Neural progenitor cell (in vitro differentiated cells): ENCODE measurements at regions not wholly inside any gene's neighbourhood (a gene's known extent, or its start where the extent isn't known, plus 50 kb on each side); places are given as distances from the start of the nearest gene placed in this dataset.

Experiments used
- DNase-seq: peaks from one replicate; pipeline ENCODE4 v3.0.0-alpha.2; 2016; ENCODE audit warnings: low spot score
- H2AFZ ChIP-seq: fragments of 200-600 bp; sonication (generic); replicated peaks from 2 replicates; pipeline ENCODE4 v1.6.1; 2016; ENCODE audit warnings: antibody characterized with exemption
- H3F3A ChIP-seq: fragments of 200-600 bp; sonication (generic); 2 replicates; pipeline ENCODE4 v1.6.1; 2016; ENCODE audit warnings: antibody characterized with exemption, low read depth
- H3K27ac ChIP-seq: fragments of 200-600 bp; sonication (generic); 2 replicates; pipeline ENCODE4 v1.5.1; 2016; ENCODE audit warnings: mild to moderate bottlenecking
- H3K27me3 ChIP-seq: fragments of 200-600 bp; sonication (generic); 2 replicates; pipeline ENCODE4 v1.6.1; 2016; ENCODE audit warnings: mild to moderate bottlenecking, moderate library complexity
- H3K36me3 ChIP-seq: fragments of 200-600 bp; sonication (generic); 2 replicates; pipeline ENCODE4 v1.5.1; 2016
- H3K4me1 ChIP-seq: fragments of 200-600 bp; sonication (generic); 2 replicates; pipeline ENCODE4 v1.6.1; 2016; ENCODE audit warnings: mixed run types
- H3K4me2 ChIP-seq: fragments of 200-600 bp; sonication (generic); 2 replicates; pipeline ENCODE4 v1.6.1; 2016
- H3K4me3 ChIP-seq: fragments of 200-600 bp; sonication (generic); 2 replicates; pipeline ENCODE4 v1.5.1; 2016
- H3K79me2 ChIP-seq: fragments of 200-600 bp; sonication (generic); 2 replicates; pipeline ENCODE4 v1.6.1; 2016; ENCODE audit warnings: low read depth
- H3K9ac ChIP-seq: fragments of 200-600 bp; sonication (generic); 2 replicates; pipeline ENCODE4 v1.6.1; 2016
- H3K9me3 ChIP-seq: fragments of 200-600 bp; sonication (generic); 2 replicates; pipeline ENCODE4 v1.5.1; 2016; ENCODE audit warnings: low read depth
- H4K20me1 ChIP-seq: fragments of 200-600 bp; sonication (generic); 2 replicates; pipeline ENCODE4 v1.6.1; 2016; ENCODE audit warnings: low read depth
- H3K27ac Mint-ChIP-seq: 3 replicates; pipeline ENCODE4 v1.8.0; 2021; ENCODE audit warnings: mixed read lengths
- H3K27me3 Mint-ChIP-seq: 2 replicates; pipeline ENCODE4 v1.8.0; 2022; ENCODE audit warnings: low read depth, mild to moderate bottlenecking, inconsistent platforms, moderate library complexity, mixed read lengths; ENCODE audit not compliant: insufficient read depth
- H3K36me3 Mint-ChIP-seq: 3 replicates; pipeline ENCODE4 v1.8.0; 2021; ENCODE audit warnings: mixed read lengths
- H3K4me1 Mint-ChIP-seq: 3 replicates; pipeline ENCODE4 v1.8.0; 2021; ENCODE audit warnings: mixed read lengths
- H3K4me3 Mint-ChIP-seq: 3 replicates; pipeline ENCODE4 v1.8.0; 2021; ENCODE audit warnings: mild to moderate bottlenecking, moderate library complexity, mixed read lengths
- H3K9me3 Mint-ChIP-seq: 3 replicates; pipeline ENCODE4 v1.8.0; 2020; ENCODE audit warnings: mixed read lengths
- CTCF ChIP-seq: fragments of 200-600 bp; sonication (generic); IDR thresholded peaks from 2 replicates; pipeline ENCODE4 v1.5.1; 2017; ENCODE audit warnings: antibody characterized with exemption, mild to moderate bottlenecking
- EZH2 ChIP-seq: fragments of 200-600 bp; sonication (generic); IDR thresholded peaks from 2 replicates; pipeline ENCODE4 v1.6.1; 2017; ENCODE audit warnings: antibody characterized with exemption, mild to moderate bottlenecking, moderate library complexity
- EZH2phosphoT487 ChIP-seq: fragments of 200-600 bp; sonication (generic); IDR thresholded peaks from 2 replicates; pipeline ENCODE4 v1.6.1; 2017; ENCODE audit warnings: antibody characterized with exemption

- Histone ChIP-seq H3K4me3 (no peak overlapping the region), H3K9ac (no peak overlapping the region), H3K36me3 (no peaks in the 10 kb centered on the region), H3K4me1 (peaks cover 20% of the 10 kb centered on the region), H2AFZ (no peak overlapping the region), H3K4me2 (no peak overlapping the region), H3F3A (no peaks in the 10 kb centered on the region), H3K27ac (no peak overlapping the region), H3K79me2 (no peaks in the 10 kb centered on the region), H3K27me3 (no peaks in the 10 kb centered on the region), H3K9me3 (no peaks in the 10 kb centered on the region), H4K20me1 (no peaks in the 10 kb centered on the region)
- no peak overlapping the region for H3K4me3 Mint-ChIP-seq
- no peak for DNase-seq
- H3K27me3 Mint-ChIP-seq: peaks cover 2% of the 10 kb centered on the region
- TF ChIP-seq EZH2phosphoT487 (no peak), EZH2 (no peak), CTCF (no peak)
- no peaks in the 10 kb centered on the region for H3K36me3 Mint-ChIP-seq
- peaks cover 2% of the 10 kb centered on the region for H3K9me3 Mint-ChIP-seq
- H3K4me1 Mint-ChIP-seq: peaks cover 69% of the 10 kb centered on the region
- H3K27ac Mint-ChIP-seq: no peak overlapping the region
These were observed 68.1 kb upstream of the DTNBP1 start for GRCh38 chr6:15730922-15731321.

- no peaks in the 10 kb centered on the region for H3K36me3 ChIP-seq
- no peak overlapping the region for H3K27ac ChIP-seq
- no peaks in the 10 kb centered on the region for H3K36me3 Mint-ChIP-seq
- TF ChIP-seq CTCF: no peak
- no peak for TF ChIP-seq EZH2phosphoT487
- TF ChIP-seq EZH2: no peak
- DNase-seq: no peak
- no peak overlapping the region for H3K9ac ChIP-seq
- peaks cover 2% of the 10 kb centered on the region for H3K27me3 Mint-ChIP-seq
- no peaks in the 10 kb centered on the region for H3K79me2 ChIP-seq
- H3K4me1 ChIP-seq: peaks cover 20% of the 10 kb centered on the region
- H3K27me3 ChIP-seq: no peaks in the 10 kb centered on the region
- no peaks in the 10 kb centered on the region for H3F3A ChIP-seq
- H2AFZ ChIP-seq: no peak overlapping the region
- no peaks in the 10 kb centered on the region for H4K20me1 ChIP-seq
- H3K9me3 ChIP-seq: no peaks in the 10 kb centered on the region
- no peak overlapping the region for H3K4me2 ChIP-seq
- H3K4me3 Mint-ChIP-seq: no peak overlapping the region
- H3K9me3 Mint-ChIP-seq: peaks cover 2% of the 10 kb centered on the region
- peaks cover 65% of the 10 kb centered on the region for H3K4me1 Mint-ChIP-seq
- H3K27ac Mint-ChIP-seq: no peak overlapping the region
- no peak overlapping the region for H3K4me3 ChIP-seq
These were observed 67.6 kb upstream of the DTNBP1 start for GRCh38 chr6:15730442-15730841.

- Mint-ChIP-seq H3K4me3 (no peak overlapping the region), H3K4me1 (peaks cover 13% of the 10 kb centered on the region), H3K27ac (no peak overlapping the region), H3K9me3 (peaks cover 7% of the 10 kb centered on the region), H3K27me3 (peaks cover 2% of the 10 kb centered on the region), H3K36me3 (no peaks in the 10 kb centered on the region)
- no peak for TF ChIP-seq EZH2
- no peak for TF ChIP-seq EZH2phosphoT487
- TF ChIP-seq CTCF: no peak
- peaks cover 14% of the 10 kb centered on the region for H3K4me1 ChIP-seq
- H3K4me2 ChIP-seq: no peak overlapping the region
- no peak overlapping the region for H3K4me3 ChIP-seq
- no peak for DNase-seq
- no peak overlapping the region for H2AFZ ChIP-seq
- H4K20me1 ChIP-seq: no peaks in the 10 kb centered on the region
- H3K27ac ChIP-seq: no peak overlapping the region
- H3F3A ChIP-seq: peaks cover 7% of the 10 kb centered on the region
- H3K79me2 ChIP-seq: no peaks in the 10 kb centered on the region
- H3K36me3 ChIP-seq: no peaks in the 10 kb centered on the region
- H3K9me3 ChIP-seq: no peaks in the 10 kb centered on the region
- H3K27me3 ChIP-seq: no peaks in the 10 kb centered on the region
- H3K9ac ChIP-seq: no peak overlapping the region
These were observed 59.9 kb upstream of the DTNBP1 start for GRCh38 chr6:15722731-15723130.

GRCh38 chr6:15716889-15717288 lies 54.1 kb upstream of the DTNBP1 start:
- DNase-seq: no peak
- no peak overlapping the region for H2AFZ ChIP-seq
- peak overlapping the region; percentile 24 for H3K4me3 Mint-ChIP-seq
- H3K36me3 ChIP-seq: no peaks in the 10 kb centered on the region
- TF ChIP-seq EZH2phosphoT487: no peak
- H3K79me2 ChIP-seq: no peaks in the 10 kb centered on the region
- no peak overlapping the region for H3K4me2 ChIP-seq
- H3K4me1 ChIP-seq: no peaks in the 10 kb centered on the region
- no peaks in the 10 kb centered on the region for H3K4me1 Mint-ChIP-seq
- no peaks in the 10 kb centered on the region for H3K27me3 ChIP-seq
- H3K9me3 Mint-ChIP-seq: peaks cover 27% of the 10 kb centered on the region
- H3K9ac ChIP-seq: no peak overlapping the region
- no peak overlapping the region for H3K27ac Mint-ChIP-seq
- H3K4me3 ChIP-seq: no peak overlapping the region
- no peaks in the 10 kb centered on the region for H3F3A ChIP-seq
- H3K27ac ChIP-seq: no peak overlapping the region
- no peaks in the 10 kb centered on the region for H4K20me1 ChIP-seq
- H3K36me3 Mint-ChIP-seq: peaks cover 4% of the 10 kb centered on the region
- no peaks in the 10 kb centered on the region for H3K27me3 Mint-ChIP-seq
- no peaks in the 10 kb centered on the region for H3K9me3 ChIP-seq
